Panc1 (cell line): ENCODE measurements at regions not wholly inside any gene's neighbourhood (a gene's known extent, or its start where the extent isn't known, plus 50 kb on each side); places are given as distances from the start of the nearest gene placed in this dataset.

Source experiments
- ATAC-seq: fragments of 200-7000 bp; cut with Tn5 transposase; 2 replicates; pipeline ENCODE4 v1.9.1; 2020; ENCODE audit warnings: mild to moderate bottlenecking, moderate library complexity
- BruUV-seq: library from RNA; stranded (reverse); fragments of 400-500 nt; replicated peaks from 2 replicates; lab custom pipeline; 2021; lab: Mats Ljungman, UMichigan
- CTCF ChIA-PET: fragments of 300-600 bp; sonication (Branson Sonifier 250); formaldehyde crosslinking; loops from one replicate; lab custom pipeline; 2022; ENCODE audit warnings: antibody characterized with exemption; lab: Charles Lee
- POLR2A ChIA-PET: fragments of 300-600 bp; sonication (Branson Sonifier 250); formaldehyde crosslinking; loops from one replicate; lab custom pipeline; 2022; ENCODE audit warnings: antibody characterized with exemption; lab: Charles Lee
- DNase-seq: peaks from one replicate; pipeline ENCODE4 v3.0.0-alpha.2; 2010; ENCODE audit warnings: low read depth, low spot score
- H3K27ac ChIP-seq: 2 replicates; pipeline ENCODE4 v1.5.1; 2011; ENCODE audit warnings: mild to moderate bottlenecking, low read length, inconsistent platforms
- H3K27me3 ChIP-seq: fragments of 200-500 bp; sonication (Bioruptor generic); 2 replicates; pipeline ENCODE4 v1.6.0; 2014; ENCODE audit warnings: low read length, inconsistent platforms; ENCODE audit not compliant: control insufficient read depth, insufficient read depth
- H3K36me3 ChIP-seq: fragments of 200-500 bp; sonication (Bioruptor generic); 2 replicates; pipeline ENCODE4 v1.5.1; 2014; ENCODE audit warnings: inconsistent platforms, mild to moderate bottlenecking, low read length, moderate library complexity; ENCODE audit not compliant: control insufficient read depth, insufficient read depth
- H3K4me1 ChIP-seq: 2 replicates; pipeline ENCODE4 v1.5.1; 2011; ENCODE audit warnings: inconsistent platforms, mild to moderate bottlenecking, low read length, moderate library complexity; ENCODE audit not compliant: control insufficient read depth, insufficient read depth
- H3K4me3 ChIP-seq, 2 experiments: 2 replicates each; pipeline ENCODE4 v1.5.1; 2011 to 2012; ENCODE audit warnings: low read depth in 2 of 2, low read length in 2 of 2, mild to moderate bottlenecking in 2 of 2, inconsistent platforms in 1 of 2, moderate library complexity in 1 of 2
- H3K9me3 ChIP-seq: fragments of 200-500 bp; sonication (Bioruptor generic); 2 replicates; pipeline ENCODE4 v1.5.1; 2014; ENCODE audit warnings: low read depth, mild to moderate bottlenecking, inconsistent platforms, low read length, moderate library complexity; ENCODE audit not compliant: control insufficient read depth, insufficient read depth
- CTCF ChIP-seq: fragments of 450-650 bp; IDR thresholded peaks from 2 replicates; pipeline ENCODE4 v1.5.1; 2017; ENCODE audit warnings: mild to moderate bottlenecking
- POLR2AphosphoS5 ChIP-seq: IDR thresholded peaks from 2 replicates; pipeline ENCODE4 v1.6.1; 2012; ENCODE audit warnings: mild to moderate bottlenecking, low read depth, low read length, moderate library complexity
- REST ChIP-seq, 2 experiments: IDR thresholded peaks; 2 replicates each; pipeline ENCODE4 v1.6.1; 2011 to 2012; ENCODE audit warnings: low read depth in 2 of 2, control low read depth in 1 of 2, low read length in 1 of 2, mild to moderate bottlenecking in 1 of 2, moderate library complexity in 1 of 2; ENCODE audit not compliant: insufficient read depth in 1 of 2
- SIN3A ChIP-seq: IDR thresholded peaks from 2 replicates; pipeline ENCODE4 v1.6.1; 2012; ENCODE audit warnings: low read depth, mild to moderate bottlenecking, low read length, moderate library complexity, borderline replicate concordance; ENCODE audit not compliant: insufficient read depth
- TCF7L2 ChIP-seq: IDR thresholded peaks from 2 replicates; pipeline ENCODE4 v1.6.1; 2011; ENCODE audit warnings: mild to moderate bottlenecking, low read depth, low read length, inconsistent platforms
- in situ Hi-C: cut with HindIII; loops from 2 replicates; pipeline ENCODE4 v1.10.0; 2016; ENCODE audit warnings: low sequenced_read_pairs, low pct_unique_long_range_greater_than_20kb
- intact Hi-C: fragments of 100-400 bp; cut with micrococcal nuclease; formaldehyde crosslinking; loops from one replicate; pipeline ENCODE4 v1.10.0; 2022; ENCODE audit not compliant: unreplicated experiment

- H3K4me3 ChIP-seq: no peak overlapping the region
- no peaks in the 10 kb centered on the region for H3K36me3 ChIP-seq
- intact Hi-C loops: no loop called here
- in situ Hi-C loops: no loop called here
- no peak overlapping the region for H3K27ac ChIP-seq
- no TSS peak for BruUV-seq
- TF ChIP-seq POLR2AphosphoS5 (no peak), SIN3A (no peak), CTCF (no peak), TCF7L2 (no peak), REST (IDR thresholded peaks at IDR 0.05; ENCODE audit: insufficient read depth in 1 of 2, low read depth in 2 of 2, low read length in 1 of 2) (no peak)
- no peaks in the 10 kb centered on the region for H3K4me1 ChIP-seq
- DNase-seq (no peak), ATAC-seq (no peak)
- H3K9me3 ChIP-seq: no peaks in the 10 kb centered on the region
- H3K27me3 ChIP-seq: peaks cover 5% of the 10 kb centered on the region; the same call in 1 of the 2 replicates
- ChIA-PET CTCF (no interaction called here), POLR2A (no interaction called here)
Measured at GRCh38 chr11:119797736-119798135, 68.7 kb upstream of the NECTIN1 start.

GRCh38 chr11:119797123-119797611, 68.2 kb upstream of the NECTIN1 start:
- H3K4me3 ChIP-seq: no peak overlapping the region
- H3K4me1 ChIP-seq: no peaks in the 10 kb centered on the region
- no peak overlapping the region for H3K27ac ChIP-seq
- POLR2A ChIA-PET: no interaction called here
- TF ChIP-seq POLR2AphosphoS5 (no peak), CTCF (no peak), TCF7L2 (no peak), SIN3A (no peak), REST (IDR thresholded peaks at IDR 0.05; ENCODE audit: insufficient read depth in 1 of 2, low read depth in 2 of 2, low read length in 1 of 2) (no peak)
- no peak for DNase-seq
- no peak for ATAC-seq
- intact Hi-C loops (no loop called here), in situ Hi-C loops (no loop called here)
- CTCF ChIA-PET: no interaction called here
- H3K27me3 ChIP-seq: peaks cover 5% of the 10 kb centered on the region; the same call in 1 of the 2 replicates
- no peaks in the 10 kb centered on the region for H3K9me3 ChIP-seq
- H3K36me3 ChIP-seq: no peaks in the 10 kb centered on the region
- BruUV-seq: no TSS peak
